ENCODE measurements at regions not wholly inside any gene's neighbourhood (a gene's known extent, or its start where the extent isn't known, plus 50 kb on each side); places are given as distances from the start of the nearest gene placed in this dataset.

GRCh38 chr4:84001876-84002569 is 466.1 kb downstream of the GPAT3 start:
- TF ChIP-seq CTCF (IDR thresholded peaks at IDR 0.05; ENCODE audit: low read depth, low read length) (no peak), POLR2A (IDR thresholded peaks at IDR 0.05; ENCODE audit: extremely low read depth, insufficient read length) (no peak), MAX (IDR thresholded peaks at IDR 0.05; ENCODE audit: low read depth, low read length) (no peak), MYC (IDR thresholded peaks at IDR 0.05; ENCODE audit: low read depth, low read length) (no peak)
